HL-60 (cell line): ENCODE measurements at regions not wholly inside any gene's neighbourhood (a gene's known extent, or its start where the extent isn't known, plus 50 kb on each side); places are given as distances from the start of the nearest gene placed in this dataset.

Experiments
- DNase-seq, 2 experiments: peaks; one replicate each; pipeline ENCODE4 v3.0.0-alpha.2; 2010 to 2020; ENCODE audit warnings: low read depth in 1 of 2, low spot score in 1 of 2
- H3K27ac ChIP-seq: fragments of 250-450 bp; sonication (Bioruptor Pico); replicated peaks from 2 replicates; pipeline ENCODE4 v1.5.1; 2020; ENCODE audit warnings: mild to moderate bottlenecking, moderate library complexity
- H3K27me3 ChIP-seq: fragments of 250-450 bp; sonication (Bioruptor Pico); 2 replicates; pipeline ENCODE4 v1.5.1; 2021; ENCODE audit warnings: mild to moderate bottlenecking, moderate library complexity; ENCODE audit not compliant: insufficient read depth, poor library complexity, severe bottlenecking
- H3K4me3 ChIP-seq: replicated peaks from 2 replicates; pipeline ENCODE4 v1.5.1; 2011; ENCODE audit warnings: mild to moderate bottlenecking, control low read depth, low read length; ENCODE audit not compliant: insufficient read depth
- CTCF ChIP-seq: IDR thresholded peaks from one replicate; pipeline ENCODE4 v1.5.1; 2011; ENCODE audit warnings: low read length, control low read depth, inconsistent platforms; ENCODE audit not compliant: insufficient read depth
- GABPA ChIP-seq: IDR thresholded peaks from 2 replicates; pipeline ENCODE4 v1.6.1; 2012; ENCODE audit warnings: low read depth
- POLR2AphosphoS5 ChIP-seq: IDR thresholded peaks from 2 replicates; pipeline ENCODE4 v1.6.1; 2012; ENCODE audit warnings: low read depth
- REST ChIP-seq: IDR thresholded peaks from 2 replicates; pipeline ENCODE4 v1.6.1; 2012; ENCODE audit warnings: low read depth; ENCODE audit not compliant: insufficient replicate concordance
- SPI1 ChIP-seq: IDR thresholded peaks from 2 replicates; pipeline ENCODE4 v1.6.1; 2012; ENCODE audit warnings: low read depth, mild to moderate bottlenecking, borderline replicate concordance

- H3K27ac ChIP-seq: no peak overlapping the region
- no peaks in the 10 kb centered on the region for H3K27me3 ChIP-seq
- no peak for DNase-seq
- H3K4me3 ChIP-seq: no peak overlapping the region
- no peak for TF ChIP-seq REST
Observed at GRCh38 chr10:28963539-28964221, 286.4 kb downstream of the BAMBI start.

- TF ChIP-seq GABPA (no peak), SPI1 (no peak), CTCF (no peak), POLR2AphosphoS5 (no peak), REST (no peak)
- no peaks in the 10 kb centered on the region for H3K27me3 ChIP-seq
- H3K27ac ChIP-seq: no peak overlapping the region
- no peak for DNase-seq
- H3K4me3 ChIP-seq: no peak overlapping the region
Observed at GRCh38 chr10:28965937-28966336, 288.6 kb downstream of the BAMBI start.

- no peak overlapping the region for H3K27ac ChIP-seq
Observed at GRCh38 chr10:28967031-28967430, 289.7 kb downstream of the BAMBI start.

More at GRCh38 chr10:28967031-28967430, 289.7 kb downstream of the BAMBI start:
- TF ChIP-seq CTCF (no peak), REST (no peak), POLR2AphosphoS5 (no peak), GABPA (no peak), SPI1 (no peak)
- no peak overlapping the region for H3K4me3 ChIP-seq
- DNase-seq: no peak
- H3K27me3 ChIP-seq: no peaks in the 10 kb centered on the region
